ENCODE measurements at regions not wholly inside any gene's neighbourhood (a gene's known extent, or its start where the extent isn't known, plus 50 kb on each side); places are given as distances from the start of the nearest gene placed in this dataset.
A peak's percentile ranks its signal among the peaks of the same experiment; 100 is the strongest.

DNA sequence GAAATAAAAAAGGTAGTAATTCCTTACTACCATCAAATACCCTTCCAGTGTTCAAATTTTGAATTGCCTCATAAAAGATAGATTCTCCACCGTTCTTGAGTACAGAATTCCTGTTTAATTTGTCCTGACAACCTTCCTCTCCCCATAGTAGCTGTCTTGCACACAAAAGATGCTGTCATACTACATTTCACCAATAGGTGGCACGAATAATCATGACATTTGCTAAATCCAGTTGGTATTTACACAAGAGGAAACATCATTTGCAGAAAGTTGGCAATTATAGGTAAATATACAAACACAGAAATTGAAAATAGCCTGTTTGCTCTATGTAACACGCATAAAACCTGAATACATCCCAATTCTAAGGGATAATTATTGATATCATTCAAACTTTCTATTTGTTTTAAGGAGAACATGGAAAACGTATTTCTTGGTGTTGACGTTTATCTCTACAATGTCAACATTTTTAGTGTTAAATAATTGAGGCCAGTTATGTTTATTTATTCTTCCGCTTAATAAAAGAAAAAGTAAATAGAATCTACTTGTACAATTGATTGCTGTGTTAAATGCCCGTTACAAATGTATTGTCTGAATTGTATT, 58.3 kb upstream of the CLDN10 start:
- Histone ChIP-seq H3K36me3 (ENCODE audit: control insufficient read depth, insufficient read depth, low read length) (no peaks in the 10 kb centered on the region), H3K27me3 (ENCODE audit: control insufficient read depth, insufficient read depth, low read length) (no peaks in the 10 kb centered on the region), H3K4me3 (ENCODE audit: low read length) (no peak overlapping the region), H3K27ac (ENCODE audit: low read length) (no peak overlapping the region), H3K4me1 (ENCODE audit: control insufficient read depth, insufficient read depth, low read length) (peaks cover 3% of the 10 kb centered on the region), H3K9me3 (replicated peaks; ENCODE audit: control insufficient read depth, low read depth, low read length) (peaks cover 5% of the 10 kb centered on the region)
- WGBS (ENCODE audit: insufficient coverage) = no CpG with 5 or more reads among the region's 7 CpGs
- DNase-seq = peak; percentile 45

DNA sequence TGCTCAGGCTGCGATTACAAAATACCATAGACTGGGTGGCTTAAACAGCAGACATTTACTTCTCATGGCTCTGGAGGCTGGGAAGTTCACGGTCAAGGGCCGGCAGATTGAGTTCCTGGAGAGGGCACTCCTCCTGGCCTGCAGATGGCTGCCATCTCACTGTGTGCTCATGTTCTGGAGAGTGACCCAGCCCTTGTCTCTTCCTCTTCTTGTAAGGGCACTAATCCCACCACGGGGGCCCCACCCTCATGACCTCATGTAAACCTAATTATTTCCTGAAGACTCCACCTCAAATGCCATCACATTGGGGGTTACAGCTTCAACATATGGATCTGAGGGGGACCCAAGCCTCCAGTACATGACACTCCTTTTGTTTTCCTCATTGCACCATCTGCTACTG, 56.0 kb upstream of the CLDN10 start:
- no peak for DNase-seq
- Histone ChIP-seq H3K27ac (ENCODE audit: low read length) (no peak overlapping the region), H3K4me1 (ENCODE audit: control insufficient read depth, insufficient read depth, low read length) (peaks cover 3% of the 10 kb centered on the region), H3K9me3 (replicated peaks; ENCODE audit: control insufficient read depth, low read depth, low read length) (peaks cover 5% of the 10 kb centered on the region), H3K4me3 (ENCODE audit: low read length) (no peak overlapping the region), H3K36me3 (ENCODE audit: control insufficient read depth, insufficient read depth, low read length) (no peaks in the 10 kb centered on the region), H3K27me3 (ENCODE audit: control insufficient read depth, insufficient read depth, low read length) (no peaks in the 10 kb centered on the region)
- WGBS (ENCODE audit: insufficient coverage) = 79% methylated on average over 2 of the region's 4 CpGs

- no peaks in the 10 kb centered on the region for H3K36me3 ChIP-seq (ENCODE audit: control insufficient read depth, insufficient read depth, low read length)
- H3K4me3 ChIP-seq (ENCODE audit: low read length) = no peak overlapping the region
- H3K27ac ChIP-seq (ENCODE audit: low read length) = no peak overlapping the region
- H3K9me3 ChIP-seq (replicated peaks; ENCODE audit: control insufficient read depth, low read depth, low read length) = peaks cover 7% of the 10 kb centered on the region
- 67% methylated on average over 1 of the region's 3 CpGs for WGBS (ENCODE audit: insufficient coverage)
- peaks cover 3% of the 10 kb centered on the region for H3K4me1 ChIP-seq (ENCODE audit: control insufficient read depth, insufficient read depth, low read length)
- H3K27me3 ChIP-seq (ENCODE audit: control insufficient read depth, insufficient read depth, low read length) = no peaks in the 10 kb centered on the region
- peak; percentile 36 for DNase-seq
These were observed 55.1 kb upstream of the CLDN10 start for GRCh38 chr13:95497381-95497807.

DNA sequence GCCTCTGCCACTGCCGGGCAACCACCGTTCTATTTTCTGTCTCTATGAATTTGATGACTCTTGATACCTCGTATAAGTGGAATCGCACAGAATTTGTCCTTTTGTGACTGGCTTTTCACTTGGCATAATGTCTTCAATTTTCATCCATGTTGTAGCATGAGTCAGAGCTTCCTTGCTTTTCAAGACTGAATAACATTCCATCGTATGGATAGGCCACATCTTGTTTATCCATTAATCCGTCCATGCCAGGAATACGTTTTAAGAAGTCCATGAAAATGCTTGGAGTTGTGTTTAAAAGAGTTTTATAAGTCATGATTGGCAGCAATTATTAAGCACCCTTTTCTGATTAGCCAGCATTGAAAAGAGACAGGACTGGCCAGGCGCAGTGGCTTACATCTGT, 53.6 kb upstream of the CLDN10 start:
- no peak overlapping the region for H3K4me3 ChIP-seq (ENCODE audit: low read length)
- no peak for DNase-seq
- 83% methylated on average over 8 of the region's 8 CpGs for WGBS (ENCODE audit: insufficient coverage)
- peaks cover 3% of the 10 kb centered on the region for H3K4me1 ChIP-seq (ENCODE audit: control insufficient read depth, insufficient read depth, low read length)
- peaks cover 7% of the 10 kb centered on the region for H3K9me3 ChIP-seq (replicated peaks; ENCODE audit: control insufficient read depth, low read depth, low read length)
- no peaks in the 10 kb centered on the region for H3K27me3 ChIP-seq (ENCODE audit: control insufficient read depth, insufficient read depth, low read length)
- H3K27ac ChIP-seq (ENCODE audit: low read length) = no peak overlapping the region
- H3K36me3 ChIP-seq (ENCODE audit: control insufficient read depth, insufficient read depth, low read length) = no peaks in the 10 kb centered on the region

DNA sequence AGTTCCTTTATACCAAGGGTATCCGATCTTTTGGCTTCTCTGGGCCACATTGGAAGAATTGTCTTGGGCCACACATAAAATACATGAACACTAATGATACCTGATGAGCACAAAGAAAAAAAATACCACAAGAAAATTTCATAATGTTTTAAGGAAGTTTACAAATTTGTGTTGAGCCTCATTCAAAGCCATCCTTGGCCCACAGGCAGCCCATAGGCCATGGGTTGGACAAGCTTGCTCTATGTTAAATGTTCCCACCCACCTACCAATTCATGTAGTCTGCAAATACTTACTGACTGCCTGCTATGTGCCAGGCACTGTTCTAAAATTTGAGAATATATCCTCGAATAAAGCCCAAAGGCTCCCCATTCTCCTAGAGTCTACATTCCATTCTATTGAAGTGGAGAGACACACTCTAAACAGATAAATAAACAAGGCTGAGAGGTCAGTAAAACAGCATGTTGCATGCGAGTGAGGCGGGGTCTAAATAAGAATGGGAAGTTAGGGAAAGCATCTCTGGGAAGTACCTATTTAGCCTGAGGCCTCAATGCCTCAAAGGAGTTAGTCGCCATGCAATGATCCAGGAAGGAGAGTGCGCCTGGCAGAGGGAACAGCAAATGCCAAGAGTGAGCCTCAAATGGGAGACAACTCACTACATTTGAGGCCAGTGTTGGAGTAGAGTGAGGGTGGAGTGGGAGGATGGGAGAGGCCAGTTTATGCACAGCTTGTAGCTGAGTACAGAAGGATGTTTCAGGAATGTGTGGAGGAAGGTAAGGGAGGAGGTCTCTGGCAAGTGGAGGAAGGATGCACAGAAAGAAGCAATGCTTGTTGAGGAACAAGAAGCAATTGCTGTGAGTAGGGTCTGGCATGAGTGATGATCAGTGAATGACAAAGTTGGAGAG, 52.5 kb upstream of the CLDN10 start:
- H3K27me3 ChIP-seq (ENCODE audit: control insufficient read depth, insufficient read depth, low read length) = no peaks in the 10 kb centered on the region
- no peak for DNase-seq
- H3K4me1 ChIP-seq (ENCODE audit: control insufficient read depth, insufficient read depth, low read length) = peaks cover 3% of the 10 kb centered on the region
- H3K27ac ChIP-seq (ENCODE audit: low read length) = no peak overlapping the region
- no peaks in the 10 kb centered on the region for H3K36me3 ChIP-seq (ENCODE audit: control insufficient read depth, insufficient read depth, low read length)
- H3K4me3 ChIP-seq (ENCODE audit: low read length) = no peak overlapping the region
- H3K9me3 ChIP-seq (replicated peaks; ENCODE audit: control insufficient read depth, low read depth, low read length) = peaks cover 7% of the 10 kb centered on the region
- WGBS (ENCODE audit: insufficient coverage) = 93% methylated on average over 4 of the region's 6 CpGs

- Histone ChIP-seq H3K4me3 (ENCODE audit: low read length) (no peak overlapping the region), H3K27me3 (ENCODE audit: control insufficient read depth, insufficient read depth, low read length) (no peaks in the 10 kb centered on the region), H3K36me3 (ENCODE audit: control insufficient read depth, insufficient read depth, low read length) (no peaks in the 10 kb centered on the region), H3K27ac (ENCODE audit: low read length) (no peak overlapping the region), H3K9me3 (replicated peaks; ENCODE audit: control insufficient read depth, low read depth, low read length) (peaks cover 2% of the 10 kb centered on the region), H3K4me1 (ENCODE audit: control insufficient read depth, insufficient read depth, low read length) (peaks cover 10% of the 10 kb centered on the region)
- DNase-seq = no peak
- no CpG with 5 or more reads among the region's 2 CpGs for WGBS (ENCODE audit: insufficient coverage)
These were observed 50.3 kb upstream of the CLDN10 start for GRCh38 chr13:95502216-95502615.

All from muscle of leg (tissue), 3 donors.